NCI-H2196 (cell line): ENCODE measurements at regions not wholly inside any gene's neighbourhood (a gene's known extent, or its start where the extent isn't known, plus 50 kb on each side); places are given as distances from the start of the nearest gene placed in this dataset.

Experiments used
- DNase-seq: peaks from one replicate; lab custom pipeline; 2025; ENCODE audit not compliant: unreplicated experiment; lab: John Stamatoyannopoulos, UW

DNA sequence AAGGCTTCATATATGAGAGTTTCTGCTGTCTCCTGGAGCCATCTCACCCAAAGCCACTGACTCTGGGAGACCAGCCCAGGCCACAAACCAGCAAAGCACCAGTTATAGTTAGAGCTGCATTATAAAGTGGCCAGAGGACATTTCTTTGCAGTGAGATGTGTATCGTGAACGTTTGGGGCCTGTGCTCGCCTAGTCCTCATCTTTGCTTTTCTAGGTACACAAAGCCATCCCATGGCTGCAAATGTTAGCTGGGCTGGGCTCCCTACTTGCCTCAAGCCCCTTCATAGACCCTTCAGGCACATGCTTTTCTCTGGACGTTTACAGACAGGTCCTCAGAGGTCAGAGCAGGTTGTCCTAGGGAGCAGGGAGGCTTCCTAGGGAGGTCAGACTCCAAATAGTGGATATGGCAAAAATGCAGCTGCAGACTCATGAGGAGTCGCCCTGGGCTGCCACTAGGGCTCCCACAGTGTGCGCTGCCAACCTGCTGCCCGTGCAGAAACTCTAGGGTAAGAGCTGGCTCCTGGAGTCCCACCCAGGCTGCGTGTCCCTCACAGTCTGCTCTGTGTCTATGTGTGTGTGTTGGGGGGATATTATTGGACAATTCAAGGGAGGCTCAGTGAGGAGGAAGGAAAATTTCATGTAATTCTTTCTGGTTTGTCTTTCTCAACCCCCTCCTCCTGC is 141.0 kb downstream of the RPIA start:
- no peak for DNase-seq

DNA sequence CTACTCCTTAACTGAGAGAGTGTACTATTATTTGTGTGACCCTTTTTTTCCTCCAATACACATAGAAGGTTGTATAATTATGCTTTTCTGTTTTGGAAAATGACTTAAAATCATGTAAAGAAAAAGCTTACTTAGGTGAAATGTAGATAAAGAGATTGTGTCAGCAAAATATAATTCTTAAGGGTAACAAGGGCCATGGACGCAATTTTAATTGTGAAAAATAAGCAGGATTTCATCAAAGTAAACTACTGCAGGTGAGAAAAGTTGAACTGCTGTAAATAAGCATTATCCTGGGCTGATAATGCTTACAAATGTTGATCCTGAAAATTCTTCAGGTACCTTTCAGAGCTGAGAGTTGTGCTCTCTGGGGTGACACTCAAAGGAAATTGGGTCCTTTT is 141.5 kb downstream of the RPIA start:
- DNase-seq = no peak

DNA sequence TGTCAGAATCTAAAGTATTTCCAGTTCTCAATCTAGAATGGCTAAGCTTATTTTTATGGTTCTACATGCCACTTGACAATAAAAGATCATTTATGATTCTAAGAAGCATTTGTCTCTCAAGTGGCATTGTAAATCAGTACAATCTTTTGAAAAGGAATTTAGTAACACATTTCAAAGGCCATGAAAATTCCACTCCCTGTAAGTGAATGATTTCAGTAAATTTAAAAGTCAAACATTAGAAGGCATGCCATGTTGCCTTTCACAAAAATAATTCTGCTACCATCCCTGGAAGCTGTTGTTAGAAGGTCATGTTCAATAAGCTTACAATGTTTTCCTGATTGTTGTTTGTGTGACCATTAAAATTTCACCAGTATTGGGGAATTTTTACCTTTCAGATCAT is 142.9 kb downstream of the RPIA start:
- no peak for DNase-seq

DNA sequence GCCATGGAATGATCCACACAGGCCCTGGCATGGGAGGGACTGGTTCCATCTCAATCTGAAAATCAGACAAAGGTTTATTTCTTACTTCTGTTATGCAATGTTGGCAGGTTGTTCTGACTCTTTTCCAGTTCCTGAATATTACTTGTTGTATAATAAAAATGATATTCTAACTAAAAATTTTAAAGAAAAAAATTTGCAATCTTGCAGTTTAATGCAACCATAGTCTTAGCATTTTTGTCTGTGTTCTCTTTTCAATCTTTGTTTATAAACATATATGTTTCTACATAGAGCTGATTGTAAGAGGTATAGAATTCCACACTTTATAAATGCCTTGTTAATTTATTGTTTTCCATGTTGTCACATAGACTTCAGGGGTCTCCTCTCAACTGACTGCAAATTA is 143.4 kb downstream of the RPIA start:
- DNase-seq = no peak

DNA sequence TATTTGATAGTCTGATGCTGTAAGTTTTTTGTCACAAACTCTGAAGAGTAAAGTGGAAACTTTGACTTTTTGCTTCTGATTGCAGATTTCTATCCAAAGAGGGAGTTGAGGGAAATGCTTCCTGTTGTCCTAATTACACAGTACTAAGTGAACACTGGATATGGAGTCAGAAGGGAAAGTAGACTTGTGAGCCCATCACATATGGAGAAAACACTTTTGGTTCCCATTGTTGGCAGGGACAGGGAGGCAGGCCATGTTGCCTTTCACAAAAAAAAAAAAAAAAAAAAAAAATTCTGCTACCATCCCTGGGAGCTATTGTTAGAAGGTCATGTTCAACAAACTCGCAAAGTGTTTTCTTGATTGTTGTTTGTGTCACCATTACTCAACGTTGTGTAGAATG is 144.3 kb downstream of the RPIA start:
- DNase-seq = no peak

DNA sequence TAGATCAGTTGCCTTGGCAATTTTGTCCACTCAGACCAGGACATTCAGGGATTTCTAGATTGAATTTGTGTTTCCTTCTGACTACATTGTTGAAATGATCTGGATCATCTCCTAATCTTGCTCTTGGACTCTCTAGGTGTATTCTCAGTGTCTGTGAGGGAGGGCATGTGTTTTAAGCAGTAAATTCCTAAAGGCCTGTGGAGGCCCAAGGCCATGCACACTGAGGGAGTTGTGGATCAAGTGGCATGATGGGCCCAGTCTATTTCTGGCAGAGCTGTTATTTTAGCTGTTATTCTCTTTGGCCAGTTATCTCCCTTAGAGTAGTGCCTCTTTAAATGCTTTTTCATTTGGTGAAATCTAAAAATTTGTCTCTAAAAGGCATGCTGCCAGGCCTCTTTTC is 144.9 kb downstream of the RPIA start:
- DNase-seq = no peak

DNA sequence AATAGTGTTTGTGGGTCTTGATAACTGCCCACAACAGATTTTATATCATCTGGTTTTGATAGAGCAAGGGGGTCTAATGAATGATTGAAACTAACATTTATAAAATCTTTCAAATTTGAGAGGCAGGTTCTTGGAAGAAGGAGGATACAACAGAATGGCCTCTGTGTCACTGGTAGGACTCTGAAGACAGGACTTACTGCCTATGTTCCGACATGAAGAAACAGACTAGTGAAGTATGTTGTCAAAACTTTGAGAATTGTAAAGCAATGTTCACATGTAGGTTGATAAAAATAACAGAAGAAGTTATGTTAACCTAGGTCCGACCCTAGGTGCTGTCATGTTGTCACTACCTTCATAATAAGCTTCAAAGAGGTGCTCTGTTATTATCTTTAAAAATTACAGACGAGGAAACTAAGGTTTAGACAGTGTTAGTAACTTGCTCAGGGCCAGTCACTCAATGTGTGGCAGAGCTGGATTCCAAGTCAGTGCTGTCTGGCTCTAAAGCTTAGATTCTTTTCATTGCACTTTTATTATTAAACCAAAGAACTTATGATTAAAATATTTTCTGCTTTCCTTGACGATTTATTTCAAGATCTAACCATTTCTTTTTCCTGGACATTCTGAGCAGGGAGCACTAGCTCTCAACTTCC is 146.2 kb downstream of the RPIA start:
- no peak for DNase-seq

DNA sequence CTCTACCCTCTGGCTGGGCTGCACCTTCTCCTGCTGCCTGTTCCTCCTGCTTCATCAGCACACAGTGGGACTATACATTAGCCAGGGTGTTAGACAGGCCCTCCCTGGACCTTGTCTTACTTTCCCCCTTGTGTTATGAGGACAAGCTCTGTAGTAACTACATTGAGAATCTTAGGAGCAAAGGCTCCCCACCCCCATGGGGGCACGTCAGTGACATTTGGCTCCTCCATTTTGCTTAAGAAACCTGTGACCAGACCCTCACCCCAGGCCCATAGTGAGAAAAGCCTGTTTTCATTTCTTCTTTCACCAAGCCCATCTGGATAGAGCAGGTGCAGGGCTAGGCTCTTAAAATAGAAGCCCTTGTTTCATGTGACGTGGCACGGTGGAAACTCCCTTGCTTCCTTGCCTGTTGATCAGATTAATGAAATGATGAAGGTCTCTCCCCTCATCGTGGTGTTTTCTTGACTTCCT is 146.7 kb downstream of the RPIA start:
- DNase-seq = no peak

DNA sequence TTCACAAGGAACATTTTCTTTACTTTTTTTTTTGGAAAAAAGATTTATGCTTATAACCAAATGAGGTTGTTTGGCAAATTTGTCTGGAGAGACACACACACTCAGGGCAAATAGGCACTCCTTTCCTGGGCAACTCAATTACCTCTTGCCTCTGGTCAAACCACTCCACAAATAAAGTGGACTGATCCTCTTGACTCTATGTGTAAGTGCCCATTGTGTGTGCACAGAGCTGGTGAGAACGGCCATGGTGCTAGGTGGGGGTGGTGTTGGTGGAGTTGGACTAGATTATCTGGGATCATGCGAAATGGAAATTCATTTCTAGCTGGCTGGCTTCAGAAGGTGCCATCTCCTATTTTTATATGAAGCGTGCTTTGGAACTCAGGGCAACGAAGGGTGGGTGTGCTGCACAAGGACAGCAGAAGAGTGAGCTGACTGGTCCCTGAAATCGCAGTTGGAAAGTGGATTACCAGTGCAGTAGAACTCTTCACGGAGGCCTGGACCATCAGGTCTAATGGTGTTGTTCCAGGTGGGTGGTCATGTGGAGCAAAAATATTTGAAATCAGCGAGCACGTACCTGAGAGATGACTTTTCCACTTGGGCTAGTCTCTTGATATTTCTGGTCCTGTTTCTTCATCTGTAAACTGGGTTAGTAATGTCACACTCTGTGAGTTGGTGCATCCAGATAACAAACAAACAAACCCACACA is 149.9 kb downstream of the RPIA start:
- DNase-seq = no peak

DNA sequence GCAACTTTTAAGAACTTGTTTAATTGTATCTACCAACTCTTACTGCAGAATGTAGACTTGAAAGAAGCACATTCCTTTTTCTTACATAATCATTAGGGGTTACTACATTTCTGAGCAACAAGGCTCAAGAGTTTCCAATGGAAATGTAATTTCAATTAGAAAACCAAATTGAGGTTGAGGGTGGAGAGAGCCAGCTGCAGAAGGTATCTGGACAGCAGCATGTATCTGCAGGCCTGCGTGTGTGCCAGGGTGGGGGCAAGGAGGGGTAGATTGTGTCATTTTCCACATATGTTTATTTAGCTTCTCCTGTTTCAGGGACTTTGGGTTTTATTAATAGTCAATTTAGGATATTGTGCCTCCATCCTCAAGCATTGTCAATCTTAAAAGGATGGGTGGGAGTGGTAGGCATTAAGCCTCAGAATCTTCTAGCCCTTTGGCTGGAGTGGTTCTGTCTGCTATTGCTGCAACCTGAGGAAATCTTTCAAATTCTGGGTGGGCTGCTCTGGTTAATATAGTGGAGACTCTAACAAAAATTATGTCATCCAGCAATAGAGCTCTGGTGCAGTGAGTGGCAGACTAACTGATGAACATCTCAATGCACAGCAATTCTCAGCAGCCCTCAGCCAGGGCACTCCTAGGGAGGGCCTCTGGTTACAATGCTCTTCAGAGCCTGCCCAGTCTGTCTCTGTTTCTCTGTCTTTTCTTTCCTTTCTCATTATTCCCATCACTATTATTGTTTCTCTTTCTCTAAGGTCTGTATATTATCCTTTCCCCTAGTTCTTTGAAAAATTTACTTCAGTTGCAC is 151.4 kb downstream of the RPIA start:
- no peak for DNase-seq

DNA sequence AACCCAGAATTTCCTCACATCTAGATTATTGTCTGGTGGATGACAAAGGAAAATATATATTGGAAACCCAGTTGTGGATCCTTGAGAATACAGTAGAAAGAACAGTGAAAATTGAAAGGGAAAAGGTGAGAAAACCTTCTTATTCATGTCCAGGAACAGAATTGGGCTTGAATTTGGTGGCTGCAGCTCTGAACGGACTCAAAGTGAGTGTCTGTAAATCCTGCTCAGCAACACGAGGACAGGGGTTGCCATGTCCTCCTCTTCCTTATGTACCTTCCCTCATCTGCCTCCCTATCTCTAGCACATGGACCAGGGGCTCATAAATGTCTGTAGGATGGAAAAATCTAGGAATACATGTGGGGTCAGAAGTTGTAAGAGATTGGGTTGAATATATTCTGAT is 152.2 kb downstream of the RPIA start:
- no peak for DNase-seq

DNA sequence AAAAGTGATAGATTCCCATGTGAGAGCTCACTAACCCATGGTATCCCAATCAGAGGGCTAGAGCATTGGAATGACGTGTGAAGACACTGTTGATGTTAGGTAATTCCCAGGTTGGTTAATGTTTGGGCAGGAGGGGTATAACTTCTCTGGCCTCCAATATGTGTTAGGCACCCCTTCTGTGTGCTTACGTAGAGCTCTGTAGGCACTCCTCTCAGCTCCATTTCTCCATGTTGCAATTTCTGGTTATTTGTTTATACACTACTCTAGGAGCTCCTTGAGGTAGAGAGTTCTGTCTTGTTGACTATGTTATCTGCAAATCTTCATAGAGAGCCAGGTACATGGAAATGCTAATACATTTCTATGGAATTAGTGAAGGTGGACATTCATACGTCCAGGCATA is 153.5 kb downstream of the RPIA start:
- DNase-seq = no peak

DNA sequence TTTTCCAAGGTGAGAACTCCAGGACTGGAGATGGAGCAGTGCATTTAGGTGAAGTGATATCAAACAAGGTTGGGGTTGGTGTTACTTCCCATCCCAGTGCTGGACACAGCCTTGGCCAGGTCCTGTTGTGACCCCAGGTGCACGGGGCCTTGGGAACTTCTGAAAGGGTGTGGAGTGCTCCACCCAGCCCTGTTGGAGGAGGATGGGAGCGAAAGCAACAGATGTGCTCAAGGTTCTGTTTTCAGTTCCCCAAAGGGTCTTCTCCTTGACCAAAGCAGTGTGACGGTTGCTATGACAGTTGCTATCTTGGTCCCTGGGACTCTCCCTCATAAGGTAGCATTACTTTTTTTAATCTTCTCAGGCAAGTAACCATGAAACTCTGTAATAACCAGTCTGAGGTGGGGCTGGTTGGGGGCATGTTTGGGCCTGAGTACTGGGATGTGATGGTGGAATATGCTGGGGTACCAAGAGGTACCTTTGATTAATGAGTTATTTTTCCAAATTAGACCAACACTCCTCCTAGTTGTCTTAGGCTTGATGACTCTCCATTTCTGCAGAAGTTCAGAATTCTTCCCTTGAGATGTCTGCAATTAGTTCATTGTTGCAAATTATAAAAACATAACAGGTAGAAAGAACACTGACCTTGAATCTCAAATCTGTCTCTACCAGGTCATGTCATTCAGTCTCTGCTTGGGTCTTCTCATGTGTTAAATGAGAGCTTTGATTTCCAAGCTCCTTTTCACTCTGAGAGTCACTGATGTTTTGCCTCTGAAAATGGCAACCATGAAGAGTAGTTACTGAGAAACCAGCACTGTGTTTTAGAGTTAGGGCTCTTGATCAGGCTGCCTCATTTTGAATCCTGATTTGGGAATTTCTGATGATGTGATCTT is 154.5 kb downstream of the RPIA start:
- no peak for DNase-seq

DNA sequence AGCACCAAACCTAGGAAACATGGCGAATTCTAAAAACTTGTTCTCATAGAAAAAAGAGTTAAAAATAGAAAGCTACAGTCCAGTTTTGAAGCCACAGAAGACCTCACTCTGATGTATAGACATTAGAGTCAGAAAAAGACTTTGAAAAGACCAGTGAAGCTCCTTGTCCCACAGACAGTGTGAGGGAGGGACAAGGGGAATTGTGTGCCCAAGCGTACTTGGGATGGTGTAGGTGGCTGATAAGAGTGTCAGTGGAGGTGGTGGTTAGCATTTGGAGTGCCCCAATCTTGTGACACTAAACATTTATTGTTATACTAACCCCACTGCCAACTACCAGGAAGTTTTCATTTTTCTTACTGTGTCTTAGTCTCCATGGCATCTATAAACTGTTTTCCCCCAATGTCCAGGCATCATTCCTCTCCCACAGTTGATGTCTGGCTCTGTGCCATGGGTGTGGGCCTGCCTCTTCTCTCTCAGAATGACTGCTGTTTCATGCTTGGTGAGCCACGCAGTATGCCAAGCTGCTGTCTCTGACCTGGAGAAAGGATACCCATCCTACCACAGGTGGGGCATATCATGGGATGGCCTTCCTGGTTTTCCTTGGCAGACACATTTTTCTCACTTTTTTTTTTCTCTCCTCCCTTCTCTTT is 161.4 kb downstream of the RPIA start:
- no peak for DNase-seq

DNA sequence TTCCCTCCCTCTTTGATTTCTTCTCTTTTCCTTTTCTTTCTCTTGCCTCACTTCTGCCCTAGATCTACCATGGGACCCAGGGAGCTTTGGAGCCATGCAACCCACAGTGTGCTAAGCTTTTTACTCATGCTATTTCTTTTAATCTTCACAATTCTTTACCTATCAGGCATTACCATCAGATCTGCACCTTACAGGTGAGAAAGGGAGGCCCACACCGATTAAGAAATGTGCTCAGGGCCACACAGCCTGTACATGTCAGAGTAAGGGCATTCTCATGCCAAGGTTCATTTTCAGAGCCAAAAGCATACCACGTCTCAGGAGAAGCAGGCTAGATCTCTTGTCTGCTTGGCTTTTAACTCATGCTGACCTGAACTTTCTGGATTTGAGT is 161.9 kb downstream of the RPIA start:
- DNase-seq = no peak

DNA sequence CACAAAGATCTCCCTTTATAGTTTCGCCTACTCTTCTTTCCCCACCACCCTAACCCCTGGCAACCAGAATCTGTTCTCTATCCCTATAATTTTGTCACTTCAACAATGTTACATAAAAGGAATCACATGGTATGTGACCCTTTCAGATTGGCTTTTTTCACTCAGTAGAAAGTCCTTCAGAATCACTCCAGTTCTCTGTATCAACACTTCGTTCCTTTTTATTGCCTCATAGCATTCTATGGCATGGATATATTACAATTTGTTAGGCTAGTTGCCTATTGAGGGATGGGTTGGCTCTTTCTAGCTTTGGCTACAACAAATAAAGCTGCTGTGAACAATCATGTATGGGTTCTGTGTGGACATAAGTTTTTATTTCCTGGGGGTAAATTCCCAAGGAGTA is 163.1 kb downstream of the RPIA start:
- DNase-seq = no peak

DNA sequence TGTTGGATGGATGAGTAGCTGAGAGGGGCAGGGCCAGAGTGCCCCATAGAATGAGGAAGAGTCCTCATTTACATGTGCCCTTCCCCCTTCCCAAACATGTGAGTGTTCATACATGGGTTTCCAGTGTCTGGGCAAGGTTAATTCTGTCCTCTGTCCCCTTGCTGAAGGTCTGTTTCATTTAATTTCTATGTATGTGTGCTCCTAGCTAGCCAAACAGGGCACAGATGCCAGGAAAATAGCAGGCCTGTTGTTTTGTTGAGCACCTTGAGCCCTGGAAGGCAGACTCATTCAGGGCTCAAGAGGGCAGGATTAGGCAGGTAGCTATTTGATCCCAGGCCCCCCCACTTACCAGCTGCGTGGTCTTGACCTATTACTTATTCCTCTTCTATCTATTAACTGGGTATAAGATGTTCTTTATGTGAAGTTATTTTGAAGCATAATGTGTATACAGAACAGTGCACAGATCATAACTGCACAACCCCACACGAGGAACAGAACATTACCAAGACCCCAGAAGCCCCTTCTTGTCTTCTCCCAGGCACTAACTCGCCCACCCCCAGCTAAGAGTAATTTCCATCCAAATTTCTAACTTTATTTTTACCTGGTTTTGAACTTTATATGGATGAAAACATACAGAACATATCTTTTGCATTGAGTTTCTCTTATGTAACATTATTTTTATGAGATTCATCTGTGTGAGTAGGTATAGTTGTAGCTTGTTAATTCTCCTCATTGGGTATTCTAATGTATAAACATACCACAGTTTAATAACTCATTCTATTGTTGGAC is 164.3 kb downstream of the RPIA start:
- no peak for DNase-seq

DNA sequence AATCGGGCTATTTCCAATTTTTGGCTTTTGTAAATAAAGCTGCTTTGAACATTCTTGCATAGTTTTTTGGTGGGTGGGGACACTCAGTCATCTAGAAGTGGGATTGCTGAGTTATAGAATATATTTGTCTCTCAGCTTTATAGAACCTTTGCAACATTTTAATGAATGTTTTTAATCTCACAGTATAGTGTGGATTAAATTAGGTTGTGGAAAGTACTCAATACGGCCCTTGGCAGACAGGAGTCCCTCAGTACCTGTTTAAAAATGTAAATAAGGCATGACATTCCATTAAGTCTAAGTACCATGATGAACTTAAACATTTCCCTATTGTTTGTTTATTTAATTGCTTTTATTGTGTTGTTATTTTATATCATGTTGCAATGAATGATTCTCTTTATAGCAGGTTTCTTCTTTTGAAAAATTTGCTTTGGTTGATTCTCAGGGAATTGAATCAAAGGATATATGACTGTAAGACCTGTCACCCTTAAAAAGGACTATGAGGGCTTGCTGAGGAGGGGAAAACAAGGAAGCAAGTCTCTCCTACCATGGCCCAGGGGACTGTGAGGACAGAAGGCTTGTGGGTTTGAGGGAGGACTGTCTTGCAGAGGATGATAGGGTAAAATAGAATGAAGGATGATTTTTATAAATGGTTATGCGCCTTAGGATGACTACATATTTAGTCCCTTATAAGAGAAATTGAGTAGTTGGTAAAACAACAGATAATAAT is 165.1 kb downstream of the RPIA start:
- DNase-seq = no peak
